ENCODE measurements at regions not wholly inside any gene's neighbourhood (a gene's known extent, or its start where the extent isn't known, plus 50 kb on each side); places are given as distances from the start of the nearest gene placed in this dataset.
A peak's percentile ranks its signal among the peaks of the same experiment; 100 is the strongest.

- H3K27ac Mint-ChIP-seq = peak overlapping the region; percentile 23
- peaks cover 31% of the 10 kb centered on the region for H3K4me1 Mint-ChIP-seq (ENCODE audit: low read depth)
- H3K4me3 Mint-ChIP-seq = no peak overlapping the region
- intact Hi-C loops (cut with micrococcal nuclease) = no loop called here
- H3K36me3 Mint-ChIP-seq (ENCODE audit: low read depth) = peaks cover 44% of the 10 kb centered on the region
- H3K9me3 Mint-ChIP-seq = no peaks in the 10 kb centered on the region
- H3K27me3 Mint-ChIP-seq = peaks cover 24% of the 10 kb centered on the region
Measured at GRCh38 chr9:129506892-129507291, 114.0 kb downstream of the C9orf50 start.

GRCh38 chr9:129506041-129506440, 114.9 kb downstream of the C9orf50 start:
- H3K4me3 Mint-ChIP-seq = no peak overlapping the region

GRCh38 chr9:129505270-129505902, 115.5 kb downstream of the C9orf50 start:
- intact Hi-C loops (cut with micrococcal nuclease) = no loop called here
- peaks cover 13% of the 10 kb centered on the region for H3K27me3 Mint-ChIP-seq
- H3K4me1 Mint-ChIP-seq (ENCODE audit: low read depth) = peaks cover 46% of the 10 kb centered on the region
- H3K27ac Mint-ChIP-seq = no peak overlapping the region
- H3K9me3 Mint-ChIP-seq = no peaks in the 10 kb centered on the region
- H3K4me3 Mint-ChIP-seq = no peak overlapping the region
- peaks cover 56% of the 10 kb centered on the region for H3K36me3 Mint-ChIP-seq (ENCODE audit: low read depth)

More at GRCh38 chr9:129506041-129506440, 114.9 kb downstream of the C9orf50 start:
- Mint-ChIP-seq H3K27ac (no peak overlapping the region), H3K9me3 (no peaks in the 10 kb centered on the region), H3K36me3 (ENCODE audit: low read depth) (peaks cover 50% of the 10 kb centered on the region), H3K4me1 (ENCODE audit: low read depth) (peaks cover 40% of the 10 kb centered on the region), H3K27me3 (peaks cover 16% of the 10 kb centered on the region)
- intact Hi-C loops (cut with micrococcal nuclease) = no loop called here

GRCh38 chr9:129504404-129504803, 116.5 kb downstream of the C9orf50 start:
- intact Hi-C loops (cut with micrococcal nuclease) = no loop called here
- no peak overlapping the region for H3K4me3 Mint-ChIP-seq
- H3K36me3 Mint-ChIP-seq (ENCODE audit: low read depth) = peaks cover 62% of the 10 kb centered on the region
- no peaks in the 10 kb centered on the region for H3K9me3 Mint-ChIP-seq
- peaks cover 47% of the 10 kb centered on the region for H3K4me1 Mint-ChIP-seq (ENCODE audit: low read depth)
- peaks cover 4% of the 10 kb centered on the region for H3K27me3 Mint-ChIP-seq
- peak overlapping the region; percentile 29 for H3K27ac Mint-ChIP-seq

- H3K27me3 Mint-ChIP-seq = no peaks in the 10 kb centered on the region
- H3K27ac Mint-ChIP-seq = no peak overlapping the region
Measured at GRCh38 chr9:129501771-129502319, 119.1 kb downstream of the C9orf50 start.

GRCh38 chr9:129500863-129501770, 119.8 kb downstream of the C9orf50 start:
- intact Hi-C loops (cut with micrococcal nuclease) = no loop called here
- H3K36me3 Mint-ChIP-seq (ENCODE audit: low read depth) = peaks cover 82% of the 10 kb centered on the region
- H3K9me3 Mint-ChIP-seq = no peaks in the 10 kb centered on the region
- H3K4me3 Mint-ChIP-seq = no peak overlapping the region
- peaks cover 64% of the 10 kb centered on the region for H3K4me1 Mint-ChIP-seq (ENCODE audit: low read depth)
- H3K27me3 Mint-ChIP-seq = no peaks in the 10 kb centered on the region
- H3K27ac Mint-ChIP-seq = no peak overlapping the region

More at GRCh38 chr9:129501771-129502319, 119.1 kb downstream of the C9orf50 start:
- no peaks in the 10 kb centered on the region for H3K9me3 Mint-ChIP-seq
- intact Hi-C loops (cut with micrococcal nuclease) = no loop called here
- H3K4me1 Mint-ChIP-seq (ENCODE audit: low read depth) = peaks cover 61% of the 10 kb centered on the region
- no peak overlapping the region for H3K4me3 Mint-ChIP-seq
- H3K36me3 Mint-ChIP-seq (ENCODE audit: low read depth) = peaks cover 84% of the 10 kb centered on the region

GRCh38 chr9:129500161-129500862, 120.6 kb downstream of the C9orf50 start:
- no peaks in the 10 kb centered on the region for H3K9me3 Mint-ChIP-seq
- intact Hi-C loops (cut with micrococcal nuclease) = no loop called here
- no peak overlapping the region for H3K27ac Mint-ChIP-seq
- H3K36me3 Mint-ChIP-seq (ENCODE audit: low read depth) = peaks cover 76% of the 10 kb centered on the region
- H3K4me1 Mint-ChIP-seq (ENCODE audit: low read depth) = peaks cover 70% of the 10 kb centered on the region
- no peak overlapping the region for H3K4me3 Mint-ChIP-seq
- no peaks in the 10 kb centered on the region for H3K27me3 Mint-ChIP-seq

- Mint-ChIP-seq H3K9me3 (no peaks in the 10 kb centered on the region), H3K36me3 (ENCODE audit: low read depth) (peaks cover 76% of the 10 kb centered on the region), H3K27me3 (no peaks in the 10 kb centered on the region), H3K4me1 (ENCODE audit: low read depth) (peaks cover 75% of the 10 kb centered on the region), H3K4me3 (no peak overlapping the region), H3K27ac (peak overlapping the region; percentile 86)
- intact Hi-C loops (cut with micrococcal nuclease) = loop anchor here (5.0 to 10.0 kb wide), 2 partner anchors 96 to 321 kb away; partner anchors contain the start of gene IER5L
Measured at GRCh38 chr9:129498451-129499384, 122.2 kb downstream of the C9orf50 start.

GRCh38 chr9:129497813-129498450, 123.0 kb downstream of the C9orf50 start:
- no peaks in the 10 kb centered on the region for H3K9me3 Mint-ChIP-seq
- peaks cover 73% of the 10 kb centered on the region for H3K4me1 Mint-ChIP-seq (ENCODE audit: low read depth)
- intact Hi-C loops (cut with micrococcal nuclease) = loop anchor here (5.0 to 10.0 kb wide), 2 partner anchors 97 to 321 kb away; partner anchors contain the start of gene IER5L
- H3K27me3 Mint-ChIP-seq = peaks cover 2% of the 10 kb centered on the region
- H3K27ac Mint-ChIP-seq = peak overlapping the region; percentile 86
- peaks cover 76% of the 10 kb centered on the region for H3K36me3 Mint-ChIP-seq (ENCODE audit: low read depth)
- peak overlapping the region; percentile 46 for H3K4me3 Mint-ChIP-seq

- Mint-ChIP-seq H3K4me3 (peak overlapping the region; percentile 97), H3K4me1 (ENCODE audit: low read depth) (peaks cover 74% of the 10 kb centered on the region), H3K27me3 (peaks cover 2% of the 10 kb centered on the region), H3K36me3 (ENCODE audit: low read depth) (peaks cover 80% of the 10 kb centered on the region), H3K27ac (peak overlapping the region; percentile 86), H3K9me3 (no peaks in the 10 kb centered on the region)
- intact Hi-C loops (cut with micrococcal nuclease) = loop anchor here (5.0 to 10.0 kb wide), 2 partner anchors 98 to 320 kb away; partner anchors contain the start of gene IER5L
Measured at GRCh38 chr9:129497005-129497812, 123.7 kb downstream of the C9orf50 start.

GRCh38 chr9:129496473-129497004, 124.4 kb downstream of the C9orf50 start:
- peaks cover 75% of the 10 kb centered on the region for H3K4me1 Mint-ChIP-seq (ENCODE audit: low read depth)

More at GRCh38 chr9:129496473-129497004, 124.4 kb downstream of the C9orf50 start:
- H3K4me3 Mint-ChIP-seq = peak overlapping the region; percentile 97
- intact Hi-C loops (cut with micrococcal nuclease) = loop anchor here (1.0 to 10.0 kb wide), 3 partner anchors 36 to 319 kb away; partner anchors contain the start of gene IER5L
- H3K36me3 Mint-ChIP-seq (ENCODE audit: low read depth) = peaks cover 80% of the 10 kb centered on the region
- peak overlapping the region; percentile 86 for H3K27ac Mint-ChIP-seq
- peaks cover 2% of the 10 kb centered on the region for H3K27me3 Mint-ChIP-seq
- H3K9me3 Mint-ChIP-seq = no peaks in the 10 kb centered on the region

Data from dendritic cell treated with granulocyte-macrophage colony-stimulating factor and Interleukin-4, amounts not matched to agents 40 ng/mL and 50 ng/mL, for 4 days (primary cell).